GM19035 (cell line): ENCODE measurements at regions not wholly inside any gene's neighbourhood (a gene's known extent, or its start where the extent isn't known, plus 50 kb on each side); places are given as distances from the start of the nearest gene placed in this dataset.
"Not testable (repeated sequence)": the region's sequence is repeated elsewhere in the genome, so short reads cannot be mapped to it uniquely, and the experiment has no call there.

Experiments used
- ATAC-seq: cut with Tn5 transposase; IDR thresholded peaks from one replicate; pipeline ENCODE4 v1.9.1; 2021; ENCODE audit not compliant: unreplicated experiment

DNA sequence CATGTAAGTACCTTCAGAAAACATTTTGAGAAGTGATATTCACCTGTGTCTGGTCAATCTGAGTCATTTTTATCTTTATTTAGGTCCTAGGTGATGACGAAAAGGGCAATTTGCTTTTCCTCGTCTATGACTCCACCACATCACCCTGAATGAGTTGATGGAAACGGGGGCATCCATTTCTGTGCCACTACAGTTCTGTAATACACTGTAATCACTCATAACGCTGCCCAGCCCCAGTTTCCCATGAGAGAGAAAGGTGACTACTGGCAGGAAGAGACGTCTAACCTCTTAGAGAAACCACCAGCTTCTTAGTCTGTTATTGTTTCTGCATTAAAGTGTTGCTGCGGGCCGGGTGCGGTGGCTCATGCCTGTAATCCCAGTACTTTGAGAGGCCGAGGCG lies 205.3 kb upstream of the MKLN1 start:
- ATAC-seq: no peak

DNA sequence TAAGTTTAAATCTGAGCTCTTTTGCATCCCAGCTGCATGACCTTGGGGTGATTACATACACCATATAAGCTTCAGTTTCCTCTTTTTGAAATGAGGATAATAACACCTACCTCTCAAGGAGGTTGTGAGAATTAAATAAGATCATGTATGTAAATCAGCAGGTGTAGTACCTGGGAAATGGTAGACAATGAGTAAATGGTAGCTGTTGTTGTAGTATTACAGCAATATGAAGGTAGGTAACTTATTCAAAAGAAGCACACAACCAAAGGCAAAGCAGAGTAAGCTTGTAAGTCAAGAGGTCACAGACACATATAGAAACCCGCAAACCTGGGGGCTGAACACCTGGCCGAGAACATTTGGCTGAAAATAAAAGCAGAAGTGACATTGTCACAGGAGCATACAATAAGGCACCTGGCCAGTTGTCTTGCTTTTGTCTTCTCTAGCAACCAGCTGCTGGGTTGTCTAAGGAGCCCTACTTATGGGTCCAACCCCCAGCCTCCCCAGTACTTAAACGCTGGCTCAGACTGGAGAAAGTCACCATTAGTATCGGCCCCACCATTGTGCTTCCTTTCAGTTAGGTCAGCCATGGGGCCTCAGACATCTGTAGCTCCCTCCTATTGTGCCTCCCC lies 203.6 kb upstream of the MKLN1 start:
- peak; percentile 90 for ATAC-seq

GRCh38 chr7:131124867-131125266 lies 202.8 kb upstream of the MKLN1 start:
- no peak for ATAC-seq

GRCh38 chr7:131130324-131130723 lies 197.4 kb upstream of the MKLN1 start:
- ATAC-seq: no peak

DNA sequence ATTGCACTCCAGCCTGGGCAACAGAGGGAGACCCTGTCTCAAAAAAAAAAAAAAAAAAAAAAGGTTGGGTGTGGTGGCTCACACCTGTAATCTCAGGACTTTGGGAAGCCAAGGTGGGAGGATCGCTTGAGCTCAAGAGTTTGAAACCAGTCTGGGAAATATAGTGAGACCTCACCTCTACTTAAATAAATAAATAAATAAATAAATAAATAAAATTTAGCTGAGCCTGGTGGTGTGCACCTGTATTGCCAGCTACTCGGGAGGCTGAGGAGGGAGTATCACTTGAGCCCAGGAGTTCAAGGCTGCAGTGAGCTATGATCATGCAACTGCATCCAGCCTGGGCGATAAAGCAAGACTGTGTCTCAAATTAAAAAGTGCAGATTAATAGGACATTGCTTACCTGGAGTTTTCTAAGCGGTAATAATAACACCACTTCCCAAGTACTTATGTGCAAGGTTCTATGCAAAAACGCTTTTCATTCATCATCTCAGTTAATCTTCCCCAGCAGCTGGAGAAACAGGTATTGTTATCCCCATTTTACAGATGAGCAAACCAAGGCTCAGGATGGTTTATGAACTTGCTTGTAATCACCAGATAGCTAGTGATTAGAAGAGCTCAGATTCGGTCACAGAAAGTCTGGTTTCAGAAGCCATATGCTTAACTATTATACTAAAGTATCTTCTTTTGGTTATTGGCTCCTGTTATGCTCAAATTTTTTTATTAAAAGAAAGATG lies 196.5 kb upstream of the MKLN1 start:
- ATAC-seq: no peak

DNA sequence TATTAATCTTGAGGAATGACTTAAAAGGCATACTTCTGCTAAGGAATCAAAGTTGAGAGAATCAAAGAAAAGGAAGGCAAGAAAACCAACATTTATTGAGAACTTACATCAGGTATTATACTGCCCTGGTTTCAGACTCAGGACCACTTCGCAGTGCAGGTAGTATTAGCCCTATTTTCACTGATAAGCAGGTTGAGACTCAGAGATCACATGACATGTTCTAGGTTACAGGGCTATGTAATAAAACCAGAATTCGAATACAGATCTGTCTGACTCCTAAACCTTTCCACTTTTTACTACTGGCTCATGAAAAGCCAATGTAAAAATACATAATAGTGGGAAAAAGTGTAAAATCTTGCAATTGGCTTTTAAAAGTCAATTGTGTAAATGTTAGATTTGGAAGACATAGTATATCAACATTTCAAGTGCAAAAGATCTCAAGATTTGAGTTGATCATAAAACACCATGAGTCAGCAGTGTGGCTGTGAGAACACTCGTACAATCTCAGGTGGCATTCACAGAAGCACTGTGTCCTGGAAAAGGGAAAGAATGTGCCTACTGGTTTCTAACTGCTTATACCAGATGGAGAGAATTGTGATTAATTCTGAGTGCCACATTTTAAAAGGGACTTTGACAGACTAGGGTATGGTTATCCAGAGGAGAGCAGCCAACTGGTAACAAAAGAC lies 195.8 kb upstream of the MKLN1 start:
- no peak for ATAC-seq

DNA sequence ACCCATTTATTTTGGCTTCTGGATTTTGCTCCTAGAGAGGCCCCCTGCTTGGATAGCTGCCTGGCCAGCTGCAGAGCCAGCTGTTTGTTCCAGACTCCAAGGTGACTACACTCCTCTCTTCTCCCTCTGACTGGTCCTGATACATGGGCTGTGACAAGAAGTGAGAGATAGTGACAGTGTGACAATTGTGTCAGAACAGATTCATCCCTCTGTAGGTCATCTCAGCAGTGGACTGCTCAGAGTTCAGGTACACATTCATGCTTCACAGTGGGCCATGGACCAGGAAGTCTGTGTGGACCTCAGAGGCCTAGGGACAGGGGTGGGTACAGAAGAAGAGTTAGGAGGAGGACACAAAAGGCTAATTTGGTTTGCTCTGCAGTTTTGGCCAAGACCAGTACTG lies 188.2 kb upstream of the MKLN1 start:
- no peak for ATAC-seq

GRCh38 chr7:131141443-131141967 lies 186.2 kb upstream of the MKLN1 start:
- ATAC-seq: no peak

- no peak for ATAC-seq
Measured at GRCh38 chr7:131143869-131144268, 183.8 kb upstream of the MKLN1 start.

GRCh38 chr7:131145026-131145425 lies 182.7 kb upstream of the MKLN1 start:
- no peak for ATAC-seq

- no peak for ATAC-seq
Measured at GRCh38 chr7:131145770-131146169, 181.9 kb upstream of the MKLN1 start.

DNA sequence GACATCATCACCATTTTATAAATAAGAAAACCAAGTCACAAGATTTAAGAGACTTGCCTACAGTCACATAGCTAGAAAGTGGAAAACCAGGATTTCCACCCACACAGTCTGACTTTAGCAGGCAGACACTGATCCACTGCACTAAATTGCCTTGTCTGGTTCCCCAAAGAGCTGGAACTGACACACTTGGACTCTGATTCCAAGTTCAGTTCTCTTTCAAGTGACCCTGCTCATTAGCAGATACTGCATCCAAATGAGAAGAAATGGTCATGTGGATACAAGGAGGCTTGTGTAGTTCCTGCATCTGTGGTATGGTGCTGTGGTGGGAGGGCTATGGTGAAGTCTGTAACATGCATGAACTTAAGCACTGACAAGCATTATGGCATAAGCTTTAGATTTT lies 180.1 kb upstream of the MKLN1 start:
- no peak for ATAC-seq

DNA sequence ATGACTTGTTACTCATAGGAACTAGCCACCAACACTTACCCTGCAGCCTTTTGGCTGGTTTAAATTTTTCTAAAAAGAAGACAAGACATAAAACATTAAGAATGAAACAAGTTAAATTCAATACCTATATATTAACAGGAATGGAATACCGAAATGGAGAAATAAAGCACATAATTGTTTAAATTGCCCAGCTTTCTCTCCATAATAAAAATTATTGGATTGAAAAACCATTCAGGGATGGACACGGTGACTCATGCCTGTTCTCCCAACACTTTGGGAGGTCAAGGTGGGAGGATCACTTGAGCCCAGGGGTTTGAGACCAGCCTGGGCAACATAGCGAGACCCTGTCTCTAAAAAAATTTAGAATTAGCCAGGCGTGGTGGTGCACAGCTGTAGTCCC lies 179.4 kb upstream of the MKLN1 start:
- ATAC-seq: no peak

DNA sequence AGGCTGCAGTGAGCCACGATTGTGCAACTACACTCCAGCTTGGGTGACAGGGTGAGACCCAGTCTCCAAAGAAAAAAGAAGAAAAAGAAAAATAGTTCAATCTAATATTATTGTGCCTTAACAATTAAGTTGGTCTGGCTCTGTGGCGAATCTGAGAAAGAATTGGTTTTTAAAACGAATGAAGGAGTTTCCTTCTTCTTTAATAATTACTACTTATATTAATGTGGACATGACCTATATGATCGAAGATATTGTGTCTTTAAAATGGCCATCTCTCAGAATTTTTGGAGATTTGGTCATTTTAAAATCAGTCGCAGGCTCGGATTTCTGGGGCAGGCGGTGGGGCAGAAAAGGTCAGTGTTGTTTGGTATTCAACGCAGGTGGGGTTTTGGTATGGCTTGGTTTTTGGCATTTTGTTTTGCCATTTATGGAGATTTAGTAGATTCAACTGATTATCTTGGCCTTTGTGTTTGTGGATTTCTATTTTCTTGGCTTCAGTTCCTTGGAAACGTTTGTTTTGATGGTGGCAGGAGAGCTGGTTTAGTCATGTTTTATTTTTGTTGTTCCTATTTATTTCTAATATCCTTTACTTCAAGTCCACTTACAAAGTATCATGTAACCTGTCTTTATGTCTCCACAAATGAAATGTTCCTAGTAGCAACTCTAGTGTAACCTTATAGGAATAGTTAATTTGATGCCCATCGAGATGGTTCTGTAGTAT lies 178.8 kb upstream of the MKLN1 start:
- ATAC-seq: no peak

DNA sequence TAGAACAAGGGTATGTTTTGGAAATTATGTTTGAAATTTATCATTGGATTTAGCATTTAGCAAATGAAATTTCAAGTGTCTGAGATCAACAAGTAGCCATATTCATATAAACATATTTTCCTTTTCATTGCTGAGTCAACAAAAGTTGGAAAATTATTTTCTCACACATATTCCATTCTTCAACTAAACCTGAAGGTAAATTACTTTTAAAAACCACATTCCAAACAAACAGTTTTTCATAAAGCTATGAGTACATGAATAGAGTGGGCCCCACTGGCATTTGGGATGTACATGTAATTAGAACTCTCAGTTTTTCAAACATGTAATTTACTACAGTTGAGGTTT lies 178.3 kb upstream of the MKLN1 start:
- ATAC-seq: no peak

- no peak for ATAC-seq
Measured at GRCh38 chr7:131149840-131150239, 177.8 kb upstream of the MKLN1 start.

DNA sequence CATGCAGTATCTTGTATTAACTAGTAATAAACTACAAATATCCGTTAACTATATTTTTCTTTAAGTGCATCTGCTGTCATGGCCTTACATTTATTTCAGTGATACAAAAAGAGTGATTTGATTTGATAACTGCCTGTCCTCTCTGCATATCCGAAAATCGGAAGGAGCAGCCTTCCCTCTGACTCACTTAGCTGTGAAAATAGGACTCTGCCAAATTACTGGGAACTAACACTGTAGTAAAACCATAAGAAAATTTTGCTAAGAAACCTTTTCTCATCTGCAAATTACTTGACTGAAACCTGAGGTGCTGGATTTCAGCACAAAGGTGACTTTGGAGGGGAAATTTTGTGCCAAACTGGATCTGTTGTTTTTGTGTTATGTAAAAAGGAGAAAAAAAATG lies 176.6 kb upstream of the MKLN1 start:
- no peak for ATAC-seq

- no peak for ATAC-seq
Measured at GRCh38 chr7:131152766-131153165, 174.9 kb upstream of the MKLN1 start.

GRCh38 chr7:131154380-131154779 lies 173.3 kb upstream of the MKLN1 start:
- ATAC-seq: no peak

DNA sequence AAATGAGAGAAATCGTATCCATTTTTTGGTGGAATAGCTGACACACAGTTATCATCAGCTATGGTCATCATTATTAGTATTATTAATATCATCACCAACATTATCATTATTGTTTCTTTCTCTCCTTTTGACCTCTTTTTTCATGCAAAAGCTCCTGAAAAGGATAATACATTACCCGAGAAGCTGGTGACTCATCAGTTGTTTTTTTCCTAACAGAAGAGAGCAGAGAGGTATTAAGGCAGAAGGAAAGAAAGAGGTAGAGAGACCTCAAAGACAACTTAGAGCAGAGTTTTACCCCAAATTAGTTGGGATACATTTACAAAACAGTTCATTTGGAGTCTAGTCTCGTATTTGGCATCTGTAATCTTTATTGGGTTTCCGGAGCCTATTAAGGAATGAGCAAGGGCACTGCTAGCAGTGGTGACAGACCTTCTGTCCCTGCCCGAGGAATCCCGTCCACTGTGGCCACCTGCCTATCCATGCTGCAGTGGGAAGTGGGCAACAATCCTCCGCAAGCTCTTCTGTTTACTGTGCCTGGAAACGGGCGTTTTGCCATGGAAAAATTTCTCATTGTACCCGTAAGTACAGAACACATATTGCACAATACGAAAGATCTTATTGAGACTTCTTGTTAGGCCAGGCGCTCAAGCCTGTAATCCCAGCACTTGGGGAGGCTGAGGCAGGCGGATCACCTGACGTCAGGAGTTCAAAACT lies 170.0 kb upstream of the MKLN1 start:
- ATAC-seq: no peak

- ATAC-seq: not testable (repeated sequence)
Measured at GRCh38 chr7:131158244-131158636, 169.4 kb upstream of the MKLN1 start.
